ENCODE measurements at regions not wholly inside any gene's neighbourhood (a gene's known extent, or its start where the extent isn't known, plus 50 kb on each side); places are given as distances from the start of the nearest gene placed in this dataset.

GRCh38 chr18:47727409-47727808 is 203.1 kb downstream of the SMAD2 start:
- no peak overlapping the region for H3K4me3 ChIP-seq (ENCODE audit: low read depth in 1 of 2, low read length in 2 of 2)
- H3K9ac ChIP-seq (ENCODE audit: low read depth, low read length), result no peak overlapping the region
- no peaks in the 10 kb centered on the region for H3K79me2 ChIP-seq (ENCODE audit: insufficient read depth, low read length)
- no peaks in the 10 kb centered on the region for H3K9me3 ChIP-seq (ENCODE audit: insufficient read depth, low read length, severe bottlenecking)
- H3K27ac ChIP-seq (ENCODE audit: low read length), result no peak overlapping the region
- no peak for TF ChIP-seq EZH2 (IDR thresholded peaks at IDR 0.05; ENCODE audit: borderline replicate concordance, low read depth, low read length, severe bottlenecking)
- no peak for TF ChIP-seq CTCF (IDR thresholded peaks at IDR 0.05; ENCODE audit: borderline replicate concordance, extremely low read depth, low read length, poor library complexity, severe bottlenecking)
- no peak overlapping the region for H2AFZ ChIP-seq (ENCODE audit: low read depth, low read length)
- no peak overlapping the region for H3K4me2 ChIP-seq (ENCODE audit: insufficient read depth, low read length)
- H3K27me3 ChIP-seq (ENCODE audit: insufficient read depth, low read length, poor library complexity), result peaks cover 46% of the 10 kb centered on the region
- no peaks in the 10 kb centered on the region for H3K36me3 ChIP-seq (ENCODE audit: insufficient read depth, low read length)
- no peaks in the 10 kb centered on the region for H3K4me1 ChIP-seq (ENCODE audit: insufficient read depth, low read length)
- ATAC-seq (ENCODE audit: insufficient read depth, low read depth) (no peak), DNase-seq (no peak)
- no peaks in the 10 kb centered on the region for H4K20me1 ChIP-seq (ENCODE audit: insufficient read depth, low read length)

GRCh38 chr18:47726550-47726949 is 203.9 kb downstream of the SMAD2 start:
- H3K4me2 ChIP-seq (ENCODE audit: insufficient read depth, low read length), result no peak overlapping the region
- DNase-seq, result no peak
- peaks cover 41% of the 10 kb centered on the region for H3K27me3 ChIP-seq (ENCODE audit: insufficient read depth, low read length, poor library complexity)
- no peak overlapping the region for H3K9ac ChIP-seq (ENCODE audit: low read depth, low read length)
- no peaks in the 10 kb centered on the region for H3K79me2 ChIP-seq (ENCODE audit: insufficient read depth, low read length)
- H3K27ac ChIP-seq (ENCODE audit: low read length), result no peak overlapping the region
- no peak for ATAC-seq (ENCODE audit: insufficient read depth, low read depth)
- TF ChIP-seq CTCF (IDR thresholded peaks at IDR 0.05; ENCODE audit: borderline replicate concordance, extremely low read depth, low read length, poor library complexity, severe bottlenecking), result no peak
- no peak for TF ChIP-seq EZH2 (IDR thresholded peaks at IDR 0.05; ENCODE audit: borderline replicate concordance, low read depth, low read length, severe bottlenecking)
- no peak overlapping the region for H3K4me3 ChIP-seq (ENCODE audit: low read depth in 1 of 2, low read length in 2 of 2)
- H2AFZ ChIP-seq (ENCODE audit: low read depth, low read length), result no peak overlapping the region
- H3K9me3 ChIP-seq (ENCODE audit: insufficient read depth, low read length, severe bottlenecking), result no peaks in the 10 kb centered on the region
- H3K4me1 ChIP-seq (ENCODE audit: insufficient read depth, low read length), result no peaks in the 10 kb centered on the region
- H3K36me3 ChIP-seq (ENCODE audit: insufficient read depth, low read length), result no peaks in the 10 kb centered on the region
- no peaks in the 10 kb centered on the region for H4K20me1 ChIP-seq (ENCODE audit: insufficient read depth, low read length)

- ATAC-seq (ENCODE audit: insufficient read depth, low read depth), result no peak
- Histone ChIP-seq H3K4me1 (ENCODE audit: insufficient read depth, low read length) (no peaks in the 10 kb centered on the region), H3K27me3 (ENCODE audit: insufficient read depth, low read length, poor library complexity) (peaks cover 33% of the 10 kb centered on the region), H3K79me2 (ENCODE audit: insufficient read depth, low read length) (no peaks in the 10 kb centered on the region), H3K9me3 (ENCODE audit: insufficient read depth, low read length, severe bottlenecking) (no peaks in the 10 kb centered on the region), H3K9ac (ENCODE audit: low read depth, low read length) (no peak overlapping the region), H3K4me3 (ENCODE audit: low read depth in 1 of 2, low read length in 2 of 2) (no peak overlapping the region), H3K4me2 (ENCODE audit: insufficient read depth, low read length) (no peak overlapping the region), H4K20me1 (ENCODE audit: insufficient read depth, low read length) (no peaks in the 10 kb centered on the region), H3K27ac (ENCODE audit: low read length) (no peak overlapping the region), H3K36me3 (ENCODE audit: insufficient read depth, low read length) (no peaks in the 10 kb centered on the region), H2AFZ (ENCODE audit: low read depth, low read length) (no peak overlapping the region)
- no peak for DNase-seq
- no peak for TF ChIP-seq CTCF (IDR thresholded peaks at IDR 0.05; ENCODE audit: borderline replicate concordance, extremely low read depth, low read length, poor library complexity, severe bottlenecking)
- TF ChIP-seq EZH2 (IDR thresholded peaks at IDR 0.05; ENCODE audit: borderline replicate concordance, low read depth, low read length, severe bottlenecking), result no peak
Measured at GRCh38 chr18:47725656-47726055, 204.8 kb downstream of the SMAD2 start.

Measured in DND-41 (cell line).